Calu3 (cell line): ENCODE measurements at regions not wholly inside any gene's neighbourhood (a gene's known extent, or its start where the extent isn't known, plus 50 kb on each side); places are given as distances from the start of the nearest gene placed in this dataset.

ENCODE experiments used
- BruUV-seq: library from RNA; stranded (reverse); fragments of 400-500 nt; replicated peaks from 2 replicates; lab custom pipeline; 2021; lab: Mats Ljungman, UMichigan
- CTCF ChIA-PET: fragments of 300-600 bp; sonication (Branson Sonifier 250); formaldehyde crosslinking; loops from one replicate; lab custom pipeline; 2022; ENCODE audit warnings: antibody characterized with exemption; lab: Charles Lee
- DNase-seq: peaks from one replicate; pipeline ENCODE4 v3.0.0; 2022
- H3K27ac Mint-ChIP-seq: one replicate; pipeline ENCODE4 v1.8.0; 2022; ENCODE audit warnings: mixed read lengths; ENCODE audit not compliant: unreplicated experiment
- H3K27me3 Mint-ChIP-seq: one replicate; pipeline ENCODE4 v1.8.0; 2022; ENCODE audit warnings: mixed read lengths; ENCODE audit not compliant: unreplicated experiment
- H3K36me3 Mint-ChIP-seq: one replicate; pipeline ENCODE4 v1.8.0; 2022; ENCODE audit warnings: mild to moderate bottlenecking, moderate library complexity, mixed read lengths; ENCODE audit not compliant: insufficient read depth, unreplicated experiment
- H3K4me1 Mint-ChIP-seq: one replicate; pipeline ENCODE4 v1.8.0; 2022; ENCODE audit warnings: mild to moderate bottlenecking, low read depth, mixed read lengths; ENCODE audit not compliant: unreplicated experiment
- H3K4me3 Mint-ChIP-seq: one replicate; pipeline ENCODE4 v1.8.0; 2022; ENCODE audit warnings: mild to moderate bottlenecking, low read depth, moderate library complexity, mixed read lengths; ENCODE audit not compliant: unreplicated experiment
- H3K9me3 Mint-ChIP-seq: one replicate; pipeline ENCODE4 v1.8.0; 2022; ENCODE audit warnings: low read depth, mixed read lengths; ENCODE audit not compliant: unreplicated experiment
- CTCF ChIP-seq: fragments of 200-600 bp; IDR thresholded peaks from one replicate; pipeline ENCODE4 v1.8.0; 2022; ENCODE audit warnings: antibody characterized with exemption; ENCODE audit not compliant: unreplicated experiment
- intact Hi-C: fragments of 100-400 bp; cut with micrococcal nuclease; formaldehyde crosslinking; loops from one replicate; pipeline ENCODE4 v1.10.0; 2022; ENCODE audit not compliant: unreplicated experiment

- no peak for TF ChIP-seq CTCF
- BruUV-seq: no TSS peak
- no peaks in the 10 kb centered on the region for H3K27me3 Mint-ChIP-seq
- H3K4me1 Mint-ChIP-seq: peaks cover 38% of the 10 kb centered on the region
- CTCF ChIA-PET: no interaction called here
- DNase-seq: no peak
- no peak overlapping the region for H3K4me3 Mint-ChIP-seq
- peaks cover 12% of the 10 kb centered on the region for H3K36me3 Mint-ChIP-seq
- peak overlapping the region; percentile 8 for H3K27ac Mint-ChIP-seq
- peaks cover 17% of the 10 kb centered on the region for H3K9me3 Mint-ChIP-seq
- intact Hi-C loops: no loop called here
These were observed 170.8 kb downstream of the ETAA1 start for GRCh38 chr2:67567886-67568285.

- CTCF ChIA-PET: no interaction called here
- Mint-ChIP-seq H3K36me3 (peaks cover 17% of the 10 kb centered on the region), H3K4me1 (peaks cover 50% of the 10 kb centered on the region), H3K27me3 (no peaks in the 10 kb centered on the region), H3K27ac (no peak overlapping the region), H3K9me3 (peaks cover 16% of the 10 kb centered on the region), H3K4me3 (no peak overlapping the region)
- no peak for DNase-seq
- BruUV-seq: no TSS peak
- no peak for TF ChIP-seq CTCF
- intact Hi-C loops: loop anchor here (5.0 kb wide), 1 partner anchor 83 kb away; no protein-coding TSS in a partner anchor
These were observed 173.5 kb downstream of the ETAA1 start for GRCh38 chr2:67570611-67571010.

- no peaks in the 10 kb centered on the region for H3K27me3 Mint-ChIP-seq
- intact Hi-C loops: loop anchor here (2.0 to 5.0 kb wide), 3 partner anchors 79 to 175 kb away; partner anchors contain the start of gene ETAA1
- peak; percentile 14 for DNase-seq
- peaks cover 17% of the 10 kb centered on the region for H3K36me3 Mint-ChIP-seq
- TSS peak; percentile 85 for BruUV-seq
- H3K4me1 Mint-ChIP-seq: peaks cover 40% of the 10 kb centered on the region
- peak overlapping the region; percentile 99 for H3K27ac Mint-ChIP-seq
- H3K4me3 Mint-ChIP-seq: peak overlapping the region; percentile 39
- CTCF ChIA-PET: interaction anchor here (0.6 to 2.6 kb wide), 7 partner anchors 11 to 116 kb away, joined by 3 to 8 read pairs (median 3); no protein-coding TSS in a partner anchor
- no peak for TF ChIP-seq CTCF
- peaks cover 14% of the 10 kb centered on the region for H3K9me3 Mint-ChIP-seq
These were observed 174.9 kb downstream of the ETAA1 start for GRCh38 chr2:67571785-67572718.

GRCh38 chr2:67572721-67573435 is 175.7 kb downstream of the ETAA1 start:
- peak; percentile 69 for DNase-seq
- Mint-ChIP-seq H3K36me3 (peaks cover 17% of the 10 kb centered on the region), H3K27ac (peak overlapping the region; percentile 99), H3K4me1 (peaks cover 31% of the 10 kb centered on the region), H3K27me3 (no peaks in the 10 kb centered on the region), H3K9me3 (peaks cover 10% of the 10 kb centered on the region), H3K4me3 (peak overlapping the region; percentile 39)
- intact Hi-C loops: loop anchor here (2.0 to 5.0 kb wide), 3 partner anchors 78 to 176 kb away; partner anchors contain the start of gene ETAA1
- no peak for TF ChIP-seq CTCF
- CTCF ChIA-PET: interaction anchor here (0.6 to 2.6 kb wide), 5 partner anchors 11 to 117 kb away, joined by 3 to 8 read pairs (median 3); no protein-coding TSS in a partner anchor
- TSS peak; percentile 52 for BruUV-seq
